ENCODE measurements at regions not wholly inside any gene's neighbourhood (a gene's known extent, or its start where the extent isn't known, plus 50 kb on each side); places are given as distances from the start of the nearest gene placed in this dataset.

GRCh38 chr10:30182191-30183054 lies 123.0 kb upstream of the JCAD start (continued):
- TF ChIP-seq WRNIP1 (IDR thresholded peaks at IDR 0.05; ENCODE audit: borderline replicate concordance, low read depth, low read length) (no peak), SMC3 (IDR thresholded peaks at IDR 0.05; ENCODE audit: borderline replicate concordance, low read length) (no peak), SRF (IDR thresholded peaks at IDR 0.05; ENCODE audit: low read depth in 2 of 2, low read length in 2 of 2) (no peak), NR2C2 (IDR thresholded peaks at IDR 0.05; ENCODE audit: borderline replicate concordance, control insufficient read depth, insufficient read length, low read depth) (no peak), TBL1XR1 (IDR thresholded peaks at IDR 0.05; ENCODE audit: low read depth, low read length) (no peak), SIX5 (IDR thresholded peaks at IDR 0.05; ENCODE audit: low read depth, low read length, severe bottlenecking) (no peak)

- H3K4me3 ChIP-seq = no peak overlapping the region
- no peak overlapping the region for H3K9ac ChIP-seq (ENCODE audit: control insufficient read depth, insufficient read depth, low read length)
- intact Hi-C loops (cut with micrococcal nuclease; ENCODE audit: unreplicated experiment) = no loop called here
- H3K79me2 ChIP-seq (ENCODE audit: control insufficient read depth, insufficient read depth, low read length) = no peaks in the 10 kb centered on the region
- H3K4me2 ChIP-seq (ENCODE audit: control insufficient read depth, insufficient read depth) = no peak overlapping the region
- no peak for FAIRE-seq
- SMC1A ChIA-PET (ENCODE audit: uncharacterized antibody, unreplicated experiment) = interaction anchor here (0.6 to 0.9 kb wide), 3 partner anchors 53 to 103 kb away, joined by 3 read pairs; no protein-coding TSS in a partner anchor
- no peaks in the 10 kb centered on the region for H4K20me1 ChIP-seq (ENCODE audit: control insufficient read depth, insufficient read depth)
- H3K9me3 ChIP-seq (replicated peaks; ENCODE audit: control insufficient read depth, insufficient read depth, low read length) = no peaks in the 10 kb centered on the region
- CTCF ChIA-PET = interaction anchor here (0.6 kb wide), 1 partner anchor 8 kb away, joined by 3 read pairs; no protein-coding TSS in a partner anchor
- no TSS peak for BruUV-seq (replicated peaks)
- H3K36me3 ChIP-seq (ENCODE audit: control insufficient read depth in 2 of 2, insufficient read depth in 2 of 2, low read length in 1 of 2) = no peaks in the 10 kb centered on the region
- H3K27ac ChIP-seq (ENCODE audit: control insufficient read depth, insufficient read depth) = no peak overlapping the region
- POLR2A ChIA-PET = no interaction called here
- ATAC-seq = no peak
- WGBS (ENCODE audit: insufficient coverage, insufficient replicate concordance, low lambda C conversion rate, missing lambda C conversion rate) = 36% methylated on average over 8 of the region's 8 CpGs
- RAD21 ChIA-PET (ENCODE audit: unreplicated experiment) = no interaction called here
- in situ Hi-C loops (cut with MboI) = no loop called here
- H2AFZ ChIP-seq (ENCODE audit: control insufficient read depth, low read depth, low read length) = no peak overlapping the region
- DNase-seq (ENCODE audit: low read depth, low spot score) = no peak
- no peaks in the 10 kb centered on the region for H3K4me1 ChIP-seq (ENCODE audit: control insufficient read depth, insufficient read depth, low read length)
- no peaks in the 10 kb centered on the region; a peak in 2 of 4 replicates for H3K27me3 ChIP-seq (replicated peaks in 1 of 2; ENCODE audit: control insufficient read depth in 2 of 2, insufficient read depth in 2 of 2, low read length in 1 of 2)
- TF ChIP-seq, protein P1, sequence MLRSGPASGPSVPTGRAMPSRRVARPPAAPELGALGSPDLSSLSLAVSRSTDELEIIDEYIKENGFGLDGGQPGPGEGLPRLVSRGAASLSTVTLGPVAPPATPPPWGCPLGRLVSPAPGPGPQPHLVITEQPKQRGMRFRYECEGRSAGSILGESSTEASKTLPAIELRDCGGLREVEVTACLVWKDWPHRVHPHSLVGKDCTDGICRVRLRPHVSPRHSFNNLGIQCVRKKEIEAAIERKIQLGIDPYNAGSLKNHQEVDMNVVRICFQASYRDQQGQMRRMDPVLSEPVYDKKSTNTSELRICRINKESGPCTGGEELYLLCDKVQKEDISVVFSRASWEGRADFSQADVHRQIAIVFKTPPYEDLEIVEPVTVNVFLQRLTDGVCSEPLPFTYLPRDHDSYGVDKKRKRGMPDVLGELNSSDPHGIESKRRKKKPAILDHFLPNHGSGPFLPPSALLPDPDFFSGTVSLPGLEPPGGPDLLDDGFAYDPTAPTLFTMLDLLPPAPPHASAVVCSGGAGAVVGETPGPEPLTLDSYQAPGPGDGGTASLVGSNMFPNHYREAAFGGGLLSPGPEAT (IDR thresholded peaks at IDR 0.05; ENCODE audit: low read depth) = no peak
- no peak for TF ChIP-seq CTCF (IDR thresholded peaks at IDR 0.05 in 2 of 3, conservative IDR thresholded peaks at IDR 0.05 in 1 of 3; ENCODE audit: control insufficient read depth in 2 of 3, extremely low read depth in 1 of 3, insufficient read depth in 1 of 3, low read depth in 3 of 3, low read length in 3 of 3)
- no peak for TF ChIP-seq NFIC (IDR thresholded peaks at IDR 0.05; ENCODE audit: low read depth, low read length)
- no peak for TF ChIP-seq MEF2A (IDR thresholded peaks at IDR 0.05; ENCODE audit: insufficient read depth, low read depth, low read length)
- no peak for TF ChIP-seq IKZF2 (IDR thresholded peaks at IDR 0.05)
- TF ChIP-seq, protein P2, sequence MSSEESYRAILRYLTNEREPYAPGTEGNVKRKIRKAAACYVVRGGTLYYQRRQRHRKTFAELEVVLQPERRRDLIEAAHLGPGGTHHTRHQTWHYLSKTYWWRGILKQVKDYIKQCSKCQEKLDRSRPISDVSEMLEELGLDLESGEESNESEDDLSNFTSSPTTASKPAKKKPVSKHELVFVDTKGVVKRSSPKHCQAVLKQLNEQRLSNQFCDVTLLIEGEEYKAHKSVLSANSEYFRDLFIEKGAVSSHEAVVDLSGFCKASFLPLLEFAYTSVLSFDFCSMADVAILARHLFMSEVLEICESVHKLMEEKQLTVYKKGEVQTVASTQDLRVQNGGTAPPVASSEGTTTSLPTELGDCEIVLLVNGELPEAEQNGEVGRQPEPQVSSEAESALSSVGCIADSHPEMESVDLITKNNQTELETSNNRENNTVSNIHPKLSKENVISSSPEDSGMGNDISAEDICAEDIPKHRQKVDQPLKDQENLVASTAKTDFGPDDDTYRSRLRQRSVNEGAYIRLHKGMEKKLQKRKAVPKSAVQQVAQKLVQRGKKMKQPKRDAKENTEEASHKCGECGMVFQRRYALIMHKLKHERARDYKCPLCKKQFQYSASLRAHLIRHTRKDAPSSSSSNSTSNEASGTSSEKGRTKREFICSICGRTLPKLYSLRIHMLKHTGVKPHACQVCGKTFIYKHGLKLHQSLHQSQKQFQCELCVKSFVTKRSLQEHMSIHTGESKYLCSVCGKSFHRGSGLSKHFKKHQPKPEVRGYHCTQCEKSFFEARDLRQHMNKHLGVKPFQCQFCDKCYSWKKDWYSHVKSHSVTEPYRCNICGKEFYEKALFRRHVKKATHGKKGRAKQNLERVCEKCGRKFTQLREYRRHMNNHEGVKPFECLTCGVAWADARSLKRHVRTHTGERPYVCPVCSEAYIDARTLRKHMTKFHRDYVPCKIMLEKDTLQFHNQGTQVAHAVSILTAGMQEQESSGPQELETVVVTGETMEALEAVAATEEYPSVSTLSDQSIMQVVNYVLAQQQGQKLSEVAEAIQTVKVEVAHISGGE (CRISPR knock-in tag; IDR thresholded peaks at IDR 0.05) = no peak
- TF ChIP-seq ZZZ3 (IDR thresholded peaks at IDR 0.05; ENCODE audit: control insufficient read depth, insufficient read length, low read depth) = no peak
Observed at GRCh38 chr10:30178356-30178964, 119.1 kb upstream of the JCAD start.

Measured in GM12878 (cell line).